ENCODE measurements at regions not wholly inside any gene's neighbourhood (a gene's known extent, or its start where the extent isn't known, plus 50 kb on each side); places are given as distances from the start of the nearest gene placed in this dataset.

GRCh38 chr1:8226747-8227146 lies 91.2 kb upstream of the SLC45A1 start:
- TF ChIP-seq POLR2A (IDR thresholded peaks at IDR 0.05), result no peak
- TF ChIP-seq, protein P1, sequence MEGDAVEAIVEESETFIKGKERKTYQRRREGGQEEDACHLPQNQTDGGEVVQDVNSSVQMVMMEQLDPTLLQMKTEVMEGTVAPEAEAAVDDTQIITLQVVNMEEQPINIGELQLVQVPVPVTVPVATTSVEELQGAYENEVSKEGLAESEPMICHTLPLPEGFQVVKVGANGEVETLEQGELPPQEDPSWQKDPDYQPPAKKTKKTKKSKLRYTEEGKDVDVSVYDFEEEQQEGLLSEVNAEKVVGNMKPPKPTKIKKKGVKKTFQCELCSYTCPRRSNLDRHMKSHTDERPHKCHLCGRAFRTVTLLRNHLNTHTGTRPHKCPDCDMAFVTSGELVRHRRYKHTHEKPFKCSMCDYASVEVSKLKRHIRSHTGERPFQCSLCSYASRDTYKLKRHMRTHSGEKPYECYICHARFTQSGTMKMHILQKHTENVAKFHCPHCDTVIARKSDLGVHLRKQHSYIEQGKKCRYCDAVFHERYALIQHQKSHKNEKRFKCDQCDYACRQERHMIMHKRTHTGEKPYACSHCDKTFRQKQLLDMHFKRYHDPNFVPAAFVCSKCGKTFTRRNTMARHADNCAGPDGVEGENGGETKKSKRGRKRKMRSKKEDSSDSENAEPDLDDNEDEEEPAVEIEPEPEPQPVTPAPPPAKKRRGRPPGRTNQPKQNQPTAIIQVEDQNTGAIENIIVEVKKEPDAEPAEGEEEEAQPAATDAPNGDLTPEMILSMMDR (IDR thresholded peaks at IDR 0.05), result no peak
